HepG2 (cell line): ENCODE measurements at regions not wholly inside any gene's neighbourhood (a gene's known extent, or its start where the extent isn't known, plus 50 kb on each side); places are given as distances from the start of the nearest gene placed in this dataset.

Experiments used
- ATAC-seq: fragments of 200-7000 bp; cut with Tn5 transposase; 3 replicates; pipeline ENCODE4 v1.9.1; 2020; ENCODE audit warnings: mild to moderate bottlenecking, moderate library complexity
- BruUV-seq: library from RNA; stranded (reverse); fragments of 400-500 nt; replicated peaks from 2 replicates; lab custom pipeline; 2021; lab: Mats Ljungman, UMichigan
- CTCF ChIA-PET: fragments of 300-600 bp; formaldehyde crosslinking; extraction: SDS; loops from one replicate; lab custom pipeline; 2021; ENCODE audit warnings: low total read pairs, inconsistent platforms, low intra/inter-chr PET ratio; lab: Yijun Ruan, JAX
- POLR2A ChIA-PET: fragments of 350-600 bp; sonication (Branson Sonifier 250); formaldehyde crosslinking; loops from one replicate; lab custom pipeline; 2020; ENCODE audit warnings: antibody characterized with exemption, inconsistent platforms; lab: Yijun Ruan, JAX
- DNase-seq: peaks from one replicate; pipeline ENCODE4 v3.0.0-alpha.2; 2015; ENCODE audit warnings: low spot score
- FAIRE-seq: peaks from 3 replicates; lab custom pipeline; 2011; peaks lifted over from hg19 to GRCh38; lab: Jason Lieb, UNC
- H2AFZ ChIP-seq: one replicate; pipeline ENCODE4 v1.6.1; 2011; ENCODE audit warnings: low read length, inconsistent platforms
- H3K27ac ChIP-seq: fragments of 300-600 bp; 3 replicates; pipeline ENCODE4 v1.8.0; 2011; ENCODE audit warnings: mixed run types, mild to moderate bottlenecking, mixed read lengths, low read length, inconsistent platforms; ENCODE audit not compliant: insufficient read depth; ENCODE audit errors: extremely low read length
- H3K27me3 ChIP-seq, 2 experiments: fragments of 200-600 bp in 1 of 2; 2 replicates in 1 of 2; 3 replicates in 1 of 2; pipeline versions ENCODE4 v1.6.0 to v1.8.0; 2011; ENCODE audit warnings: low read length in 2 of 2, mild to moderate bottlenecking in 2 of 2, moderate library complexity in 2 of 2, inconsistent platforms in 1 of 2; ENCODE audit not compliant: insufficient read depth in 2 of 2, control insufficient read depth in 1 of 2
- H3K36me3 ChIP-seq, 2 experiments: fragments of 200-600 bp in 1 of 2; replicated peaks in 1 of 2; 2 replicates in 1 of 2; 3 replicates in 1 of 2; pipeline versions ENCODE4 v1.5.1 to v1.8.0; 2011; ENCODE audit warnings: low read length in 2 of 2, inconsistent platforms in 1 of 2; ENCODE audit not compliant: insufficient read depth in 2 of 2, control insufficient read depth in 1 of 2
- H3K4me1 ChIP-seq: 2 replicates; pipeline ENCODE4 v1.5.1; 2012; ENCODE audit warnings: low read length, inconsistent platforms; ENCODE audit not compliant: insufficient read depth
- H3K4me2 ChIP-seq: 2 replicates; pipeline ENCODE4 v1.6.0; 2011; ENCODE audit warnings: low read depth, low read length, inconsistent platforms
- H3K4me3 ChIP-seq, 3 experiments: fragments of 200-600 bp in 1 of 3; sonication (generic), shearing (Covaris generic) in 1 of 3; replicated peaks in 1 of 3; 2 replicates each; pipeline ENCODE4 v1.5.1; 2011 to 2016; ENCODE audit warnings: low read length in 3 of 3, inconsistent platforms in 2 of 3, low read depth in 2 of 3, mild to moderate bottlenecking in 2 of 3, control low read depth in 1 of 3, mixed read lengths in 1 of 3; ENCODE audit not compliant: insufficient read depth in 1 of 3
- H3K79me2 ChIP-seq: one replicate; pipeline ENCODE4 v1.6.1; 2011; ENCODE audit warnings: low read length, inconsistent platforms; ENCODE audit not compliant: insufficient read depth
- H3K9ac ChIP-seq: 2 replicates; pipeline ENCODE4 v1.6.0; 2011; ENCODE audit warnings: mild to moderate bottlenecking, low read depth, low read length, inconsistent platforms; ENCODE audit not compliant: insufficient read depth
- H3K9me3 ChIP-seq: 2 replicates; pipeline ENCODE4 v1.5.1; 2012; ENCODE audit warnings: mild to moderate bottlenecking, low read length
- H4K20me1 ChIP-seq: 2 replicates; pipeline ENCODE4 v1.6.0; 2011; ENCODE audit warnings: inconsistent platforms, mild to moderate bottlenecking, low read length, moderate library complexity; ENCODE audit not compliant: insufficient read depth
- ETS1 ChIP-seq: sonication (generic); formaldehyde crosslinking; IDR thresholded peaks from 2 replicates; pipeline ENCODE4 v1.4.0; 2020; ENCODE audit warnings: missing genetic modification reagents
- FOXM1 ChIP-seq: sonication (generic); formaldehyde crosslinking; IDR thresholded peaks from 2 replicates; pipeline ENCODE4 v1.5.0; 2020; ENCODE audit warnings: missing genetic modification reagents
- MED1 ChIP-seq: sonication (generic); formaldehyde crosslinking; IDR thresholded peaks from 2 replicates; pipeline ENCODE4 v1.4.0; 2020; ENCODE audit warnings: missing genetic modification reagents
- MTA1 ChIP-seq: sonication (generic); formaldehyde crosslinking; IDR thresholded peaks from 2 replicates; pipeline ENCODE4 v1.4.0; 2020; ENCODE audit warnings: missing genetic modification reagents, mild to moderate bottlenecking, borderline replicate concordance
- NFE2L1 ChIP-seq: sonication (generic); formaldehyde crosslinking; IDR thresholded peaks from 2 replicates; pipeline ENCODE4 v1.4.0; 2020; ENCODE audit warnings: missing genetic modification reagents, mild to moderate bottlenecking, borderline replicate concordance
- SMARCE1 ChIP-seq: fragments of 450-650 bp; IDR thresholded peaks from 2 replicates; pipeline ENCODE4 v1.6.1; 2017; ENCODE audit warnings: borderline replicate concordance
- SNAPC5 ChIP-seq: sonication (generic); formaldehyde crosslinking; IDR thresholded peaks from 2 replicates; pipeline ENCODE4 v1.8.1; 2023; ENCODE audit warnings: mild to moderate bottlenecking, missing genetic modification reagents, borderline replicate concordance
- SNRNP70 ChIP-seq: fragments of 200-400 bp; formaldehyde crosslinking; IDR thresholded peaks from 2 replicates; pipeline ENCODE4 v1.6.1; 2017; ENCODE audit warnings: mild to moderate bottlenecking, low read depth, low read length, moderate library complexity
- SP5 ChIP-seq: IDR thresholded peaks from 2 replicates; pipeline ENCODE4 v1.6.1; 2016; ENCODE audit warnings: low read depth, borderline replicate concordance
- ZNF556 ChIP-seq: sonication (generic); formaldehyde crosslinking; IDR thresholded peaks from 2 replicates; pipeline ENCODE4 v1.4.0; 2020; ENCODE audit warnings: mild to moderate bottlenecking, missing genetic modification reagents, borderline replicate concordance
- ZNF678 ChIP-seq: sonication (generic); formaldehyde crosslinking; IDR thresholded peaks from 2 replicates; pipeline ENCODE4 v1.4.0; 2020; ENCODE audit warnings: mild to moderate bottlenecking, missing genetic modification reagents
- ZNF737 ChIP-seq: sonication (generic); formaldehyde crosslinking; IDR thresholded peaks from 2 replicates; pipeline ENCODE4 v1.5.0; 2020; ENCODE audit warnings: missing genetic modification reagents, mild to moderate bottlenecking, borderline replicate concordance
- ZNF740 ChIP-seq: sonication (generic); formaldehyde crosslinking; IDR thresholded peaks from 2 replicates; pipeline ENCODE4 v1.4.0; 2020; ENCODE audit warnings: missing genetic modification reagents
- ZNF878 ChIP-seq: sonication (generic); formaldehyde crosslinking; IDR thresholded peaks from 2 replicates; pipeline ENCODE4 v1.8.1; 2023; ENCODE audit warnings: mild to moderate bottlenecking, missing genetic modification reagents, moderate library complexity
- WGBS: methylation state at CpG from one replicate; pipeline ENCODE4 v1.1.6; 2017; ENCODE audit warnings: low lambda C conversion rate; 5-methylcytosine and 5-hydroxymethylcytosine counted together
- in situ Hi-C: cut with HindIII; loops from 2 replicates; pipeline ENCODE4 v1.10.0; 2017; ENCODE audit warnings: low pct_unique_long_range_greater_than_20kb; ENCODE audit not compliant: extremely low pct_ligation_motif_present
- intact Hi-C: fragments of 100-400 bp; cut with micrococcal nuclease; formaldehyde crosslinking; loops from one replicate; pipeline ENCODE4 v1.10.0; 2022; ENCODE audit not compliant: unreplicated experiment

GRCh38 chr2:136666-137065 lies 90.4 kb upstream of the FAM110C start:
- Histone ChIP-seq H3K79me2 (no peaks in the 10 kb centered on the region), H3K9me3 (no peaks in the 10 kb centered on the region), H3K9ac (no peak overlapping the region), H4K20me1 (no peaks in the 10 kb centered on the region), H3K27me3 (peaks cover 0 to 51% of the 10 kb centered on the region in 2 experiments), H3K4me3 (no peak overlapping the region), H3K4me2 (no peak overlapping the region), H2AFZ (no peak overlapping the region), H3K36me3 (no peaks in the 10 kb centered on the region), H3K4me1 (no peaks in the 10 kb centered on the region), H3K27ac (no peak overlapping the region)
- DNase-seq (no peak), ATAC-seq (no peak), FAIRE-seq (no peak)
- no TSS peak for BruUV-seq
- CTCF ChIA-PET = no interaction called here
- TF ChIP-seq ZNF740 (CRISPR knock-in tag) (no peak), ZNF878 (CRISPR knock-in tag) (no peak), SNAPC5 (CRISPR knock-in tag) (no peak), FOXM1 (CRISPR knock-in tag) (no peak), ZNF556 (CRISPR knock-in tag) (no peak), MTA1 (no peak), ZNF737 (CRISPR knock-in tag) (no peak), ETS1 (CRISPR knock-in tag) (no peak), SMARCE1 (no peak), SNRNP70 (no peak), ZNF678 (CRISPR knock-in tag) (no peak), NFE2L1 (CRISPR knock-in tag) (no peak), SP5 (CRISPR knock-in tag) (no peak), MED1 (CRISPR knock-in tag) (no peak)
- in situ Hi-C loops = no loop called here
- WGBS = 17% methylated on average over 7 of the region's 7 CpGs
- POLR2A ChIA-PET = no interaction called here
- intact Hi-C loops = no loop called here
